ENCODE measurements at regions not wholly inside any gene's neighbourhood (a gene's known extent, or its start where the extent isn't known, plus 50 kb on each side); places are given as distances from the start of the nearest gene placed in this dataset.

GRCh38 chr12:58615047-58615446 lies 305.3 kb downstream of the LRIG3 start:
- DNase-seq (ENCODE audit: low read depth) = no peak
- no peak overlapping the region for H3K4me3 ChIP-seq (ENCODE audit: low read depth, low read length)
- no peak for TF ChIP-seq CTCF (IDR thresholded peaks at IDR 0.05; ENCODE audit: control insufficient read depth, extremely low read depth, insufficient read depth)

- H3K4me3 ChIP-seq (ENCODE audit: low read depth, low read length) = no peak overlapping the region
- no peak for TF ChIP-seq CTCF (IDR thresholded peaks at IDR 0.05; ENCODE audit: control insufficient read depth, extremely low read depth, insufficient read depth)
- no peak for DNase-seq (ENCODE audit: low read depth)
Measured at GRCh38 chr12:58615576-58615975, 304.7 kb downstream of the LRIG3 start.

- TF ChIP-seq CTCF (IDR thresholded peaks at IDR 0.05; ENCODE audit: control insufficient read depth, extremely low read depth, insufficient read depth) = no peak
- no peak overlapping the region for H3K4me3 ChIP-seq (ENCODE audit: low read depth, low read length)
- no peak for DNase-seq (ENCODE audit: low read depth)
Measured at GRCh38 chr12:58616618-58617017, 303.7 kb downstream of the LRIG3 start.

GRCh38 chr12:58621126-58621525 lies 299.2 kb downstream of the LRIG3 start:
- no peak for DNase-seq (ENCODE audit: low read depth)
- no peak overlapping the region for H3K4me3 ChIP-seq (ENCODE audit: low read depth, low read length)
- no peak for TF ChIP-seq CTCF (IDR thresholded peaks at IDR 0.05; ENCODE audit: control insufficient read depth, extremely low read depth, insufficient read depth)

- no peak for TF ChIP-seq CTCF (IDR thresholded peaks at IDR 0.05; ENCODE audit: control insufficient read depth, extremely low read depth, insufficient read depth)
- no peak for DNase-seq (ENCODE audit: low read depth)
- H3K4me3 ChIP-seq (ENCODE audit: low read depth, low read length) = no peak overlapping the region
Measured at GRCh38 chr12:58629376-58629775, 290.9 kb downstream of the LRIG3 start.

- no peak for DNase-seq (ENCODE audit: low read depth)
- TF ChIP-seq CTCF (IDR thresholded peaks at IDR 0.05; ENCODE audit: control insufficient read depth, extremely low read depth, insufficient read depth) = no peak
- no peak overlapping the region for H3K4me3 ChIP-seq (ENCODE audit: low read depth, low read length)
Measured at GRCh38 chr12:58633479-58633878, 286.8 kb downstream of the LRIG3 start.

GRCh38 chr12:58639318-58639934 lies 280.9 kb downstream of the LRIG3 start:
- no peak overlapping the region for H3K4me3 ChIP-seq (ENCODE audit: low read depth, low read length)
- TF ChIP-seq CTCF (IDR thresholded peaks at IDR 0.05; ENCODE audit: control insufficient read depth, extremely low read depth, insufficient read depth) = no peak
- DNase-seq (ENCODE audit: low read depth) = peak; percentile 78
